Glutamatergic neuron (in vitro differentiated cells): ENCODE measurements at regions not wholly inside any gene's neighbourhood (a gene's known extent, or its start where the extent isn't known, plus 50 kb on each side); places are given as distances from the start of the nearest gene placed in this dataset.
"Not testable (repeated sequence)": the region's sequence is repeated elsewhere in the genome, so short reads cannot be mapped to it uniquely, and the experiment has no call there.

Experiments used
- DNase-seq: peaks from one replicate; pipeline ENCODE4 v3.0.0; 2022
- H3K27ac Mint-ChIP-seq: one replicate; pipeline ENCODE4 v1.8.0; 2020; ENCODE audit warnings: mild to moderate bottlenecking, mixed read lengths, inconsistent platforms; ENCODE audit not compliant: unreplicated experiment
- H3K27me3 Mint-ChIP-seq: one replicate; pipeline ENCODE4 v1.8.0; 2020; ENCODE audit warnings: mild to moderate bottlenecking, moderate library complexity, mixed read lengths, inconsistent platforms; ENCODE audit not compliant: unreplicated experiment
- H3K36me3 Mint-ChIP-seq: one replicate; pipeline ENCODE4 v1.8.0; 2020; ENCODE audit warnings: mild to moderate bottlenecking, mixed read lengths, inconsistent platforms; ENCODE audit not compliant: unreplicated experiment
- H3K4me1 Mint-ChIP-seq: one replicate; pipeline ENCODE4 v1.8.0; 2020; ENCODE audit warnings: mild to moderate bottlenecking, low read depth, mixed read lengths, inconsistent platforms; ENCODE audit not compliant: unreplicated experiment
- H3K4me3 Mint-ChIP-seq: one replicate; pipeline ENCODE4 v1.8.0; 2020; ENCODE audit warnings: mild to moderate bottlenecking, mixed read lengths, inconsistent platforms; ENCODE audit not compliant: unreplicated experiment
- H3K9me3 Mint-ChIP-seq: one replicate; pipeline ENCODE4 v1.8.0; 2020; ENCODE audit warnings: mild to moderate bottlenecking, moderate library complexity, mixed read lengths, inconsistent platforms; ENCODE audit not compliant: unreplicated experiment
- CTCF ChIP-seq: fragments of 200-600 bp; sonication (generic); IDR thresholded peaks from one replicate; pipeline ENCODE4 v1.5.0; 2021; ENCODE audit not compliant: partially characterized antibody, unreplicated experiment

- H3K4me1 Mint-ChIP-seq, result no peaks in the 10 kb centered on the region
- H3K36me3 Mint-ChIP-seq, result no peaks in the 10 kb centered on the region
- no peak overlapping the region for H3K27ac Mint-ChIP-seq
- no peaks in the 10 kb centered on the region for H3K9me3 Mint-ChIP-seq
- TF ChIP-seq CTCF, result no peak
- no peak for DNase-seq
- H3K27me3 Mint-ChIP-seq, result no peaks in the 10 kb centered on the region
- H3K4me3 Mint-ChIP-seq, result no peak overlapping the region
Observed at GRCh38 chr2:138095336-138095735, 131.1 kb downstream of the HNMT start.

- not testable (repeated sequence) for DNase-seq, H3K9me3 Mint-ChIP-seq, H3K4me3 Mint-ChIP-seq, H3K4me1 Mint-ChIP-seq, H3K27ac Mint-ChIP-seq, H3K27me3 Mint-ChIP-seq, H3K36me3 Mint-ChIP-seq
Observed at GRCh38 chr2:138099288-138099687, 135.0 kb downstream of the HNMT start.

- Mint-ChIP-seq H3K9me3 (no peaks in the 10 kb centered on the region), H3K4me3 (no peak overlapping the region), H3K27me3 (no peaks in the 10 kb centered on the region), H3K36me3 (no peaks in the 10 kb centered on the region), H3K27ac (no peak overlapping the region), H3K4me1 (peaks cover 1% of the 10 kb centered on the region)
- DNase-seq, result no peak
- no peak for TF ChIP-seq CTCF
Observed at GRCh38 chr2:138101718-138102117, 137.4 kb downstream of the HNMT start.

- Mint-ChIP-seq H3K4me3 (no peak overlapping the region), H3K27ac (no peak overlapping the region), H3K4me1 (peaks cover 1% of the 10 kb centered on the region), H3K36me3 (no peaks in the 10 kb centered on the region), H3K9me3 (no peaks in the 10 kb centered on the region), H3K27me3 (no peaks in the 10 kb centered on the region)
- DNase-seq, result no peak
- no peak for TF ChIP-seq CTCF
Observed at GRCh38 chr2:138102664-138103063, 138.4 kb downstream of the HNMT start.

GRCh38 chr2:138103156-138103555, 138.9 kb downstream of the HNMT start:
- no peak for DNase-seq
- Mint-ChIP-seq H3K9me3 (no peaks in the 10 kb centered on the region), H3K4me3 (no peak overlapping the region), H3K27me3 (no peaks in the 10 kb centered on the region), H3K27ac (no peak overlapping the region), H3K4me1 (peaks cover 1% of the 10 kb centered on the region), H3K36me3 (no peaks in the 10 kb centered on the region)
- TF ChIP-seq CTCF, result no peak

- no peaks in the 10 kb centered on the region for H3K9me3 Mint-ChIP-seq
- no peaks in the 10 kb centered on the region for H3K27me3 Mint-ChIP-seq
- H3K4me1 Mint-ChIP-seq, result peaks cover 1% of the 10 kb centered on the region
- H3K27ac Mint-ChIP-seq, result no peak overlapping the region
- H3K36me3 Mint-ChIP-seq, result no peaks in the 10 kb centered on the region
- no peak for DNase-seq
- H3K4me3 Mint-ChIP-seq, result no peak overlapping the region
- no peak for TF ChIP-seq CTCF
Observed at GRCh38 chr2:138104071-138104470, 139.8 kb downstream of the HNMT start.
